ENCODE measurements at regions not wholly inside any gene's neighbourhood (a gene's known extent, or its start where the extent isn't known, plus 50 kb on each side); places are given as distances from the start of the nearest gene placed in this dataset.

DNA sequence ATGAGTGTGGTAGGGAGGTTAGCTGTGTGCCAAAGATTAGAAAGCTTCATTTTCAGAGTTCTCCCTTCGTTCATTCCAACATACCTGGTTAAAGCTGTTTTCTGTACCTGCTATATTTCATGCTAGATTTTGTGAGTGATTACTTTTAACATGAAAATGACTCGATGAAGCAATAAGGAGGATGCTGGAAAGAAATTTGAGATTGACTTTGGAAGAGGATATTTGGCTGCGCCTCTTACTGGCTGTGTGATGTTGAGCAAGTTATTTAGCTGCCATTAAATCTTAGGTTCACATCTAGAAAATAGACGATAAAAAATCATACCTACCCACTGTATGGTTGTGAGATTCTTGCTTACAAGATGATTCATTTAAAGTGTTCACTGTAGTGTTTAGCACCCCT is 288.7 kb downstream of the ZIC4 start:
- Histone ChIP-seq H3K79me1 (replicated peaks; ENCODE audit: low read length, poor library complexity, severe bottlenecking) (no peaks in the 10 kb centered on the region), H2BK12ac (ENCODE audit: low read length in 2 of 2) (no peak overlapping the region), H4K8ac (ENCODE audit: low read length) (no peak overlapping the region), H2AK5ac (ENCODE audit: low read length, severe bottlenecking) (no peak overlapping the region), H3K4me2 (ENCODE audit: low read length, poor library complexity, severe bottlenecking) (no peak overlapping the region), H3K18ac (ENCODE audit: low read depth in 1 of 2, low read length in 2 of 2) (no peak overlapping the region), H2BK120ac (ENCODE audit: low read depth, low read length) (no peak overlapping the region), H2BK15ac (ENCODE audit: low read depth, poor library complexity, severe bottlenecking) (no peak overlapping the region), H3K9me3 (ENCODE audit: control insufficient read depth, low read length) (no peaks in the 10 kb centered on the region), H2BK5ac (ENCODE audit: low read depth, low read length, poor library complexity, severe bottlenecking) (no peak overlapping the region), H2AFZ (ENCODE audit: low read depth, low read length) (no peak overlapping the region), H3K23ac (ENCODE audit: low read length in 2 of 2) (no peak overlapping the region), H3K4ac (ENCODE audit: low read depth in 1 of 2, low read length in 2 of 2) (no peak overlapping the region), H3K4me1 (ENCODE audit: control insufficient read depth, insufficient read depth, low read depth, low read length) (no peaks in the 10 kb centered on the region), H3K14ac (ENCODE audit: low read length in 2 of 2) (no peak overlapping the region), H3K27me3 (ENCODE audit: control insufficient read depth in 1 of 2, insufficient read depth in 1 of 2, low read length in 2 of 2) (no peaks in the 10 kb centered on the region), H3K9ac (ENCODE audit: low read length) (no peak overlapping the region), H3K27ac (ENCODE audit: low read length, poor library complexity, severe bottlenecking) (no peak overlapping the region), H4K91ac (ENCODE audit: low read length) (no peak overlapping the region), H3K4me3 (ENCODE audit: insufficient read depth in 1 of 2, low read depth in 1 of 2, low read length in 2 of 2) (no peak overlapping the region), H3K36me3 (ENCODE audit: control insufficient read depth in 1 of 2, insufficient read depth in 2 of 2, low read depth in 1 of 2, low read length in 2 of 2) (no peaks in the 10 kb centered on the region)
- no peak for DNase-seq
- 83% methylated on average over 3 of the region's 4 CpGs for WGBS

DNA sequence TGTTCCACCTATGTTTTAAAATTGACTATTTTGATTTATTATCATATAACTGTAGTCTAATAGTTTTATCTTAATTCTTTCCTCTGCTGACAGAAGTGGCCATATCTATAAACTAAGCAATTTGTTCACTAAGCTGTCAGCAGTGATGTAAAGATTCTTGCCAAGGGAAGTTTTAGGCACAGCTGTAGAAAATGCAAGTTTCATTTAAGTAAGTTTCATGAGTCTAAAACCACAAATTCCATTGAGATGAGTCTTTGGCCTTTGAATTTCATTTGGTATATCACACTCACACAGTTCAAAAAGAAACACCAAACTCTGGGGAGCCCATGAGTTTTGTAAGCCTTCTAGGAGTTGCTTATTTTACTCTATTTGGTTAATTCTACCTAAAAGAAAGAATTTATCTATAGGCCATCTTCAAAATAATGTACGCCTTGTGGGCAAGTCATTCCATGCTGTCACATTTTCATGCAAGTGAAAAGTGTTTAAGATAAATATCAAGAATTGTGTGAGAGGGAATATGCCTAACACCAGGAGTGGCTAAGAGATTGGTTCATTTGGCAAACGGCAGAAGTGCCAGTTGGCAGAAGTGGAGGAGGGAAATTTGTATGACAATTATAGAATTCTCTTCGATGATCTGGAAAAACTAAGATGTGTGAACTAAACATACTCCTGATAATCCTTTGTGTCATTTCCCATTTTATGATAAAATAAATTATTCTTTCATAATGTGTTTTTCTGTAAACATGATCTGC is 292.9 kb downstream of the ZIC4 start:
- DNase-seq: peak; percentile 89
- Histone ChIP-seq H3K4ac (ENCODE audit: low read depth in 1 of 2, low read length in 2 of 2) (no peak overlapping the region), H3K23ac (ENCODE audit: low read length in 2 of 2) (no peak overlapping the region), H3K27me3 (ENCODE audit: control insufficient read depth in 1 of 2, insufficient read depth in 1 of 2, low read length in 2 of 2) (no peaks in the 10 kb centered on the region), H3K4me1 (ENCODE audit: control insufficient read depth, insufficient read depth, low read depth, low read length) (no peaks in the 10 kb centered on the region), H3K14ac (ENCODE audit: low read length in 2 of 2) (no peak overlapping the region), H2BK5ac (ENCODE audit: low read depth, low read length, poor library complexity, severe bottlenecking) (no peak overlapping the region), H3K36me3 (ENCODE audit: control insufficient read depth in 1 of 2, insufficient read depth in 2 of 2, low read depth in 1 of 2, low read length in 2 of 2) (no peaks in the 10 kb centered on the region), H3K9me3 (ENCODE audit: control insufficient read depth, low read length) (peaks cover 12% of the 10 kb centered on the region), H2BK120ac (ENCODE audit: low read depth, low read length) (no peak overlapping the region), H2AFZ (ENCODE audit: low read depth, low read length) (no peak overlapping the region), H3K4me2 (ENCODE audit: low read length, poor library complexity, severe bottlenecking) (no peak overlapping the region), H3K79me1 (replicated peaks; ENCODE audit: low read length, poor library complexity, severe bottlenecking) (no peaks in the 10 kb centered on the region), H3K4me3 (ENCODE audit: insufficient read depth in 1 of 2, low read depth in 1 of 2, low read length in 2 of 2) (no peak overlapping the region), H4K8ac (ENCODE audit: low read length) (no peak overlapping the region), H3K9ac (ENCODE audit: low read length) (peak overlapping the region; percentile 27), H4K91ac (ENCODE audit: low read length) (no peak overlapping the region), H3K18ac (ENCODE audit: low read depth in 1 of 2, low read length in 2 of 2) (no peak overlapping the region), H2BK12ac (ENCODE audit: low read length in 2 of 2) (no peak overlapping the region), H2AK5ac (ENCODE audit: low read length, severe bottlenecking) (no peak overlapping the region), H2BK15ac (ENCODE audit: low read depth, poor library complexity, severe bottlenecking) (no peak overlapping the region), H3K27ac (ENCODE audit: low read length, poor library complexity, severe bottlenecking) (peak overlapping the region; percentile 92)
- 17% methylated on average over 2 of the region's 3 CpGs for WGBS

DNA sequence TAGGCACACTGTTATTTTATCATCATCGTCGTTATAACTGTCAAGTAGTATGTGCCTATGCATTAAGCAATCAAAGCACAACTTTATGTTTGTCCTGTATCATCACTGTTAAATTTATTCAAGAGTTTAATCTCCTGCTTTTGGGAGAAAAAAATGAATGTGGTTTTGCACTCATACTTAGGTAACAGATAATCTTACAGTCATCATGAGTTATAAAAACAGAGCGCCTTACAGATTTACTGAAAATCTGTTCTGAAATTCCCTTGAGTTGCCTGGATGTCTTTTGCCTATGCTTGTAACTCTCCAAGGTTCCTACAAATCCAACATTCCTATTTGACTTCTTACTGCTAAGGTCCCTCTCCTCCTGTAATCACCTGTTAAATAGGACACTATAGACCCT is 307.3 kb downstream of the ZIC4 start:
- Histone ChIP-seq H3K79me1 (replicated peaks; ENCODE audit: low read length, poor library complexity, severe bottlenecking) (no peaks in the 10 kb centered on the region), H2BK12ac (ENCODE audit: low read length in 2 of 2) (no peak overlapping the region), H3K23ac (ENCODE audit: low read length in 2 of 2) (no peak overlapping the region)

DNA sequence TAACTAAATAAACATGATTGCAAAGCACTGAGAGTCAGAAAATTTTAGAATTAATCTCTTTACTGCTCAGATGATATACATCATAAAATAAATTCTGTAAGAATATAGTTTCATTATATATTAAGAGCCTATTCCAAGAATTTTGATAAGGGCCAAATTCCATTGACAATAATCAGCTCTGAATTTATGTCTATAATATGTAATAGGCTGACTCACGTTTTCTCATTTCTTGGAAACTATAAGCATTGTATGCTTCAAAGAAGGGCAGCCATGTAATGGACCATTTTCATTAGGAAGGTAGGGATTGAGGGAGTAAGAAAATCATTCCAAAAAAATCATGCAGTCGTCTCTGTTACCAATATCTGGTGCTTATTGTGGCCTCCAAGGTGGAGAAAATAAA is 315.9 kb downstream of the ZIC4 start:
- Histone ChIP-seq H2BK120ac (ENCODE audit: low read depth, low read length) (no peak overlapping the region), H2AK5ac (ENCODE audit: low read length, severe bottlenecking) (no peak overlapping the region), H3K23ac (ENCODE audit: low read length in 2 of 2) (no peak overlapping the region), H3K27ac (ENCODE audit: low read length, poor library complexity, severe bottlenecking) (no peak overlapping the region), H3K4me3 (ENCODE audit: insufficient read depth in 1 of 2, low read depth in 1 of 2, low read length in 2 of 2) (no peak overlapping the region), H2BK15ac (ENCODE audit: low read depth, poor library complexity, severe bottlenecking) (no peak overlapping the region), H3K9ac (ENCODE audit: low read length) (no peak overlapping the region), H3K79me1 (replicated peaks; ENCODE audit: low read length, poor library complexity, severe bottlenecking) (no peaks in the 10 kb centered on the region), H2BK5ac (ENCODE audit: low read depth, low read length, poor library complexity, severe bottlenecking) (no peak overlapping the region), H3K18ac (ENCODE audit: low read depth in 1 of 2, low read length in 2 of 2) (no peak overlapping the region), H4K8ac (ENCODE audit: low read length) (no peak overlapping the region), H3K9me3 (ENCODE audit: control insufficient read depth, low read length) (no peaks in the 10 kb centered on the region), H3K36me3 (ENCODE audit: control insufficient read depth in 1 of 2, insufficient read depth in 2 of 2, low read depth in 1 of 2, low read length in 2 of 2) (no peaks in the 10 kb centered on the region), H2BK12ac (ENCODE audit: low read length in 2 of 2) (no peak overlapping the region), H3K4me2 (ENCODE audit: low read length, poor library complexity, severe bottlenecking) (no peak overlapping the region), H3K4ac (ENCODE audit: low read depth in 1 of 2, low read length in 2 of 2) (no peak overlapping the region), H3K14ac (ENCODE audit: low read length in 2 of 2) (no peak overlapping the region), H2AFZ (ENCODE audit: low read depth, low read length) (no peak overlapping the region), H4K91ac (ENCODE audit: low read length) (no peak overlapping the region), H3K4me1 (ENCODE audit: control insufficient read depth, insufficient read depth, low read depth, low read length) (no peaks in the 10 kb centered on the region), H3K27me3 (ENCODE audit: control insufficient read depth in 1 of 2, insufficient read depth in 1 of 2, low read length in 2 of 2) (no peaks in the 10 kb centered on the region)
- no peak for DNase-seq
- WGBS: 88% methylated on average over 1 of the region's 2 CpGs

More for the DNA sequence above, 307.3 kb downstream of the ZIC4 start:
- Histone ChIP-seq H2BK120ac (ENCODE audit: low read depth, low read length) (no peak overlapping the region), H3K4me3 (ENCODE audit: insufficient read depth in 1 of 2, low read depth in 1 of 2, low read length in 2 of 2) (no peak overlapping the region), H3K4ac (ENCODE audit: low read depth in 1 of 2, low read length in 2 of 2) (no peak overlapping the region), H3K27ac (ENCODE audit: low read length, poor library complexity, severe bottlenecking) (no peak overlapping the region), H3K36me3 (ENCODE audit: control insufficient read depth in 1 of 2, insufficient read depth in 2 of 2, low read depth in 1 of 2, low read length in 2 of 2) (no peaks in the 10 kb centered on the region), H3K4me1 (ENCODE audit: control insufficient read depth, insufficient read depth, low read depth, low read length) (no peaks in the 10 kb centered on the region), H2BK5ac (ENCODE audit: low read depth, low read length, poor library complexity, severe bottlenecking) (no peak overlapping the region), H2AK5ac (ENCODE audit: low read length, severe bottlenecking) (no peak overlapping the region), H3K9me3 (ENCODE audit: control insufficient read depth, low read length) (peaks cover 2% of the 10 kb centered on the region), H3K27me3 (ENCODE audit: control insufficient read depth in 1 of 2, insufficient read depth in 1 of 2, low read length in 2 of 2) (no peaks in the 10 kb centered on the region), H2AFZ (ENCODE audit: low read depth, low read length) (no peak overlapping the region), H3K9ac (ENCODE audit: low read length) (no peak overlapping the region), H4K8ac (ENCODE audit: low read length) (no peak overlapping the region), H3K18ac (ENCODE audit: low read depth in 1 of 2, low read length in 2 of 2) (no peak overlapping the region), H3K4me2 (ENCODE audit: low read length, poor library complexity, severe bottlenecking) (no peak overlapping the region), H3K14ac (ENCODE audit: low read length in 2 of 2) (no peak overlapping the region), H2BK15ac (ENCODE audit: low read depth, poor library complexity, severe bottlenecking) (no peak overlapping the region), H4K91ac (ENCODE audit: low read length) (no peak overlapping the region)
- 100% methylated on average over 1 of the region's 3 CpGs for WGBS
- no peak for DNase-seq
